ENCODE measurements at regions not wholly inside any gene's neighbourhood (a gene's known extent, or its start where the extent isn't known, plus 50 kb on each side); places are given as distances from the start of the nearest gene placed in this dataset.

DNA sequence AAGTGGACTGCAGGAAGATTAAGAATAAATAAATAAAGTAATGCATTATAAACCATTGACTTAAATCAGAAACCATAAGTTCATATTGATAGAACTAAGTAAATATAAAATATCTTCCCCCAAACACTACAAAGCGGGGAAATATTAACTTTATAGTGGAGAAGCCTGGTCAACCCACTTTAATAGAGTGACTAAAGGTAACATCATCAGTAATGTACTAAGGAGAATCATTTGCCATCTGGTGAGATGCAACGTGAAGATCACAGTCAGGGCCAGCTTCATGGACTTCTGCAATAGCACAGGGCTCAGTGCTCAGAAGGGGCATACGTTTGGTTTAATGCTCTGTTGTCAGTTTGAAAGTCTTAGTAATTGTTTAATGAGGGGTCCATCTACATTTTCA is 58.8 kb upstream of the CD83 start:
- TF ChIP-seq, protein P1, sequence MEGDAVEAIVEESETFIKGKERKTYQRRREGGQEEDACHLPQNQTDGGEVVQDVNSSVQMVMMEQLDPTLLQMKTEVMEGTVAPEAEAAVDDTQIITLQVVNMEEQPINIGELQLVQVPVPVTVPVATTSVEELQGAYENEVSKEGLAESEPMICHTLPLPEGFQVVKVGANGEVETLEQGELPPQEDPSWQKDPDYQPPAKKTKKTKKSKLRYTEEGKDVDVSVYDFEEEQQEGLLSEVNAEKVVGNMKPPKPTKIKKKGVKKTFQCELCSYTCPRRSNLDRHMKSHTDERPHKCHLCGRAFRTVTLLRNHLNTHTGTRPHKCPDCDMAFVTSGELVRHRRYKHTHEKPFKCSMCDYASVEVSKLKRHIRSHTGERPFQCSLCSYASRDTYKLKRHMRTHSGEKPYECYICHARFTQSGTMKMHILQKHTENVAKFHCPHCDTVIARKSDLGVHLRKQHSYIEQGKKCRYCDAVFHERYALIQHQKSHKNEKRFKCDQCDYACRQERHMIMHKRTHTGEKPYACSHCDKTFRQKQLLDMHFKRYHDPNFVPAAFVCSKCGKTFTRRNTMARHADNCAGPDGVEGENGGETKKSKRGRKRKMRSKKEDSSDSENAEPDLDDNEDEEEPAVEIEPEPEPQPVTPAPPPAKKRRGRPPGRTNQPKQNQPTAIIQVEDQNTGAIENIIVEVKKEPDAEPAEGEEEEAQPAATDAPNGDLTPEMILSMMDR (IDR thresholded peaks at IDR 0.05) = no peak
- no peak for TF ChIP-seq EZH2 (IDR thresholded peaks at IDR 0.05; ENCODE audit: borderline replicate concordance, insufficient read depth, low read depth, low read length, poor library complexity, severe bottlenecking)

Measured in B cell (primary cell).